ENCODE measurements at regions not wholly inside any gene's neighbourhood (a gene's known extent, or its start where the extent isn't known, plus 50 kb on each side); places are given as distances from the start of the nearest gene placed in this dataset.

- no peak overlapping the region for H3T11ph ChIP-seq (ENCODE audit: low read length)
- H4K8ac ChIP-seq (replicated peaks; ENCODE audit: insufficient read length, low read depth, low read length), result no peak overlapping the region
- H3K4me1 ChIP-seq (ENCODE audit: insufficient read depth, low read length), result no peaks in the 10 kb centered on the region
- no peak overlapping the region for H3K27ac ChIP-seq (ENCODE audit: insufficient read length, low read depth, low read length)
- H2BK20ac ChIP-seq (ENCODE audit: low read depth, low read length, poor library complexity, severe bottlenecking), result no peak overlapping the region
- no peaks in the 10 kb centered on the region for H3K79me2 ChIP-seq (ENCODE audit: insufficient read depth, low read length)
- H3K9me3 ChIP-seq (ENCODE audit: control insufficient read depth, low read depth, low read length), result no peaks in the 10 kb centered on the region
- H2BK12ac ChIP-seq (ENCODE audit: insufficient read length, low read depth, low read length), result no peak overlapping the region
- Mint-ChIP-seq H3K9me3 (no peaks in the 10 kb centered on the region), H3K27me3 (ENCODE audit: low read depth) (no peaks in the 10 kb centered on the region), H3K27ac (no peak overlapping the region), H3K4me1 (no peaks in the 10 kb centered on the region), H3K36me3 (ENCODE audit: insufficient read depth in 1 of 3, low read depth in 3 of 3) (no peaks in the 10 kb centered on the region), H3K4me3 (no peak overlapping the region)
- H3K23ac ChIP-seq (ENCODE audit: insufficient read length, low read depth, low read length), result no peak overlapping the region
- no peak overlapping the region for H2AK5ac ChIP-seq (ENCODE audit: insufficient read length, low read length)
- DNase-seq, result no peak
- no peak overlapping the region for H3K9ac ChIP-seq (ENCODE audit: extremely low read depth, insufficient read length, low read length)
- no peak for TF ChIP-seq CTCF (conservative IDR thresholded peaks at IDR 0.05)
- no peak overlapping the region for H3K4me2 ChIP-seq (ENCODE audit: insufficient read depth, insufficient read length, low read length)
- H4K20me1 ChIP-seq (ENCODE audit: control insufficient read depth, insufficient read depth, insufficient read length), result no peaks in the 10 kb centered on the region
- H4K5ac ChIP-seq (ENCODE audit: insufficient read length, low read depth, low read length), result no peak overlapping the region
- no peak overlapping the region for H4K91ac ChIP-seq (ENCODE audit: insufficient read length, low read depth, low read length)
- H3K18ac ChIP-seq (ENCODE audit: insufficient read length, low read depth, low read length), result no peak overlapping the region
- H3K56ac ChIP-seq (ENCODE audit: insufficient read length, low read depth, low read length), result no peak overlapping the region
- H2AFZ ChIP-seq (ENCODE audit: low read length), result no peak overlapping the region
- no peaks in the 10 kb centered on the region for H3K79me1 ChIP-seq (ENCODE audit: insufficient read depth, low read depth, low read length, poor library complexity, severe bottlenecking)
- no peak overlapping the region for H2BK120ac ChIP-seq (ENCODE audit: low read depth, low read length, poor library complexity, severe bottlenecking)
- H2BK15ac ChIP-seq (ENCODE audit: low read depth, low read length), result no peak overlapping the region
- no peak overlapping the region for H2BK5ac ChIP-seq (ENCODE audit: insufficient read length, low read length)
- no peak overlapping the region for H3K4ac ChIP-seq (ENCODE audit: low read depth, low read length)
- whole genome bisulfite sequencing (ENCODE audit: extremely low coverage, insufficient read length, low lambda C conversion rate), result no CpG with 5 or more reads among the region's 1 CpG
- no peaks in the 10 kb centered on the region for H3K27me3 ChIP-seq (ENCODE audit: insufficient read depth, low read length)
- no peaks in the 10 kb centered on the region for H3K23me2 ChIP-seq (ENCODE audit: insufficient read length, low read depth, low read length, poor library complexity, severe bottlenecking)
- H3K14ac ChIP-seq (ENCODE audit: insufficient read depth, low read length), result no peak overlapping the region
These were observed 650.7 kb upstream of the ALCAM start for GRCh38 chr3:104715972-104716371.
